ENCODE measurements at regions not wholly inside any gene's neighbourhood (a gene's known extent, or its start where the extent isn't known, plus 50 kb on each side); places are given as distances from the start of the nearest gene placed in this dataset.
"Not testable (repeated sequence)": the region's sequence is repeated elsewhere in the genome, so short reads cannot be mapped to it uniquely, and the experiment has no call there.

DNA sequence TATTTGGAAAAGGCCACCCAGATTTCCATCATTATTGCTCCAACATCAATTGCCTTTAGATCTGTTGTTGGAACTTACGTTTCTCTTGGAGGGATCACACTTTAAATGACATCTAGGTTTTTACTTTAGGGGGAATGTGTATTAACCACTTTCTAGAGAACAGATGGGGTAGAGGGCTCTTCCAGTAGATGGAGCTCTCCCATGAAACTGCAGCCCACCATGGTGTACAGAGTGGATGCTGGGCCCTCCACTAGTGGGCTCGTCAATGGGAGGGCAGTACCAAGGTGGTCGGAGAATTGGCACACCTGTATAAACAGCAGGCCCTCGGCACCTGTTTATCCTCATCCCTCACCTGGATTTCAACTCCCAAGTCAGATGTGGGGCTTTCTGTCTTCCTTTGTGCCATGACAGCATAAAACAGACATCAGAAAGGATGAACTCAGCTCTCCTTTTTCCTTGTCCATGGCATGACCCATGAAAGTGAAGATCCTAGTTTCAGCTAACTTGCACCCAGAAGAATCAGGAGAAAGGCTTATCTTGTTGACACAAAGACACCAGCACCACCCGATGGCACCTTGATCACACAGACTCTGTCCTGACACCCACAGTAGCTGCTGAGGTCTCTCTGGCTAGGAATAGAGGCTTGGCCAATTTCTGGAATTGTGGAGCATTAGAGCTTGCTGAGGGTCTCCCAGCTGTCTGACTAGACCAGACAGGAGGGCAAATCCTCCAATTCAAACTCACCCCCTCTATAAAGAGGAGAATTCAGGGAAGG, 150.5 kb downstream of the CYP26A1 start:
- TF ChIP-seq, protein P1, sequence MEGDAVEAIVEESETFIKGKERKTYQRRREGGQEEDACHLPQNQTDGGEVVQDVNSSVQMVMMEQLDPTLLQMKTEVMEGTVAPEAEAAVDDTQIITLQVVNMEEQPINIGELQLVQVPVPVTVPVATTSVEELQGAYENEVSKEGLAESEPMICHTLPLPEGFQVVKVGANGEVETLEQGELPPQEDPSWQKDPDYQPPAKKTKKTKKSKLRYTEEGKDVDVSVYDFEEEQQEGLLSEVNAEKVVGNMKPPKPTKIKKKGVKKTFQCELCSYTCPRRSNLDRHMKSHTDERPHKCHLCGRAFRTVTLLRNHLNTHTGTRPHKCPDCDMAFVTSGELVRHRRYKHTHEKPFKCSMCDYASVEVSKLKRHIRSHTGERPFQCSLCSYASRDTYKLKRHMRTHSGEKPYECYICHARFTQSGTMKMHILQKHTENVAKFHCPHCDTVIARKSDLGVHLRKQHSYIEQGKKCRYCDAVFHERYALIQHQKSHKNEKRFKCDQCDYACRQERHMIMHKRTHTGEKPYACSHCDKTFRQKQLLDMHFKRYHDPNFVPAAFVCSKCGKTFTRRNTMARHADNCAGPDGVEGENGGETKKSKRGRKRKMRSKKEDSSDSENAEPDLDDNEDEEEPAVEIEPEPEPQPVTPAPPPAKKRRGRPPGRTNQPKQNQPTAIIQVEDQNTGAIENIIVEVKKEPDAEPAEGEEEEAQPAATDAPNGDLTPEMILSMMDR (IDR thresholded peaks at IDR 0.05), result no peak
- DNase-seq (ENCODE audit: low spot score) (no peak), ATAC-seq (ENCODE audit: low FRiP score) (no peak)

DNA sequence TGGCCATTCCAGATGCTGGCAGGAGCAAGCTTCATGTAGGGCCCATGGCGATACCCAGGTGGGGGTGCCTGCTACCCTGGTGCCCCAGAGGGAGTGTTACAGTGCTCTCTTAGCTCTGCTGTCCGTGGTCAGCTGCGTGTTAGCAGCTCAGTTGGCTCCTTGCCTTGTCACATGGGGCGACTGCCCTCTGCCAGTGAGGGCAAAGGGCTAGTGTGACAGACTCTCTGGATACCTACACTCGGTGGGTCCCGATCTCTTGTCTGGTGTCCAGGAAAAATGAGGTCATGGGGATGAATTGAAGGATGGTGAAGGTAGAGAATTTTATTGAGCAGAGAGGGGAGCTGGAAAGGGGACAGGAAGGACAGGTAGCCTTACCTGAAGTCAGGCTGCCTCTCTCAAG, 152.2 kb downstream of the CYP26A1 start:
- TF ChIP-seq, protein P1 (IDR thresholded peaks at IDR 0.05), result no peak
- DNase-seq (ENCODE audit: low spot score) (no peak), ATAC-seq (ENCODE audit: low FRiP score) (no peak)

DNA sequence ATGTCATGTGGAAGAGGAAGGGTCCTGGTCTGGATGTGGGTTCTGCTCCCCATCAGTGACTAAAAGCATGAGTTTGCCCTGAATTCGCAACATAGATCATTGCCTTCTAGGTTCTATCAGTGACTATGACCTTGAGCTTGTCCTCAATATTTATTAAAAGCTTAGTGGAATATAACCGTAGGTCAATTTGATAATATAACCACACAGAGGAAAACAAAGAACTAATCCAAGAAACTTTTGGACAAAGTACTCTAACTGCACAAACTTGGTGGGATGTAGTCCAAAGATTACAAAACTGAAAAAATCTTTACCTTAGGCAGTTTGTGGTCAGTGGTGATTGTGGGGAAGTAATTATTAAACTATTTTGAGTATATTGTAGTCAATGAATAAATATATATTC, 152.9 kb downstream of the CYP26A1 start:
- ATAC-seq (ENCODE audit: low FRiP score) (no peak), DNase-seq (ENCODE audit: low spot score) (no peak)
- TF ChIP-seq, protein P1 (IDR thresholded peaks at IDR 0.05), result no peak

DNA sequence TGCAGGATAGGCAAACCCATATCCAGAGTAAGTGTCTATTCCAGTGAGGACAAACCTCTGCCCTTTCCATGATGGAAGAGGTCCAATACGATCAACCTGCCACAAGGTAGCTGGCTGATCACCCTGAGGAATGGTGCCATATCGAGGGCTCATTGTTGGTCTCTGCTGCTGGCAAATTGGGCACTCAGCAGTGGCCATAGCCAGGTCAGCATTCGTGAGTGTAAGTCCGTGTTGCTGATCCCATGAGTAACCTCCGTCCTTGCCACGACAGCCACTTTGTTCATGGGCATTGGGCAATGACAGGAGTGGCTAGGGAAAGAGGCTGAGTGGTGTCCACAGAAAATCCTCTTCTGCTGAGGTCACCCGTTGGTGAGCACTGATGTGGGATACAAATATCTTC, 156.9 kb downstream of the CYP26A1 start:
- not testable (repeated sequence) for ATAC-seq (ENCODE audit: low FRiP score); DNase-seq (ENCODE audit: low spot score)

DNA sequence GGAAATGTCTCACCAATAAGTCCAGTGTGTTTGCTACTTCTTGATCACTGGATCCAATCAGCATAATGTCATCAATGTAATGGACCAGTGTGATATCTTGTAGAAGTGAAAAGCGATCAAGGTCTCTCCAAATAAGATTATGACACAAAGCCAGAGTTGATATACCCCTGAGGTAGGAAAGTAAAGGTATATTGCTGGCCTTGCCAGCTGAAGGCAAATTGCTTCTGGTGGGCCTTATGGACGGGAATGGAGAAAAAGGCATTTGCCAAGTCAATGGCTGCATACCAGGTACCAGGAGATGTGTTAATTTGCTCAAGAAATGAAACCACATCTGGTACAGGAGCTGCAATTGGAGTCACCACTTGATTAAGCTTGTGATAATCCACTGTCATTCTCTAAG, 158.5 kb downstream of the CYP26A1 start:
- DNase-seq (ENCODE audit: low spot score); ATAC-seq (ENCODE audit: low FRiP score): not testable (repeated sequence)

DNA sequence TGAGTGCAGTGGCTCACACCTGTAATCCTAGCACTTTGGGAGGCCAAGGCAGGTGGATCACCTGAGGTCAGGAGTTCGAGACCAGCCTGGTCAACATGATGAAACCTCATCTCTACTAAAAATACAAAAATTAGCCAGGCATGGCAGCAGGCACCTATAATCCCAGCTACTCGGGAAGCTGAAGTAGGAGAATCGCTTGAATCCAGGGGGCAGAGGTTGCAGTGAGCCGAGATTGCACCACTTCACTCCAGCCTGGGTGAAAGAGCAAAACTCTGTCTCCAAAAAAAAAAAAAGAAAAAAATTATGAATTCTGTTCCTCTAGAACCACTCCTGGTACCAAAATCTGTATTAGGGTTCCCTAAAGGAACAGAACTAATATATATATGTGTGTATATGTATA, 161.2 kb downstream of the CYP26A1 start:
- DNase-seq (ENCODE audit: low spot score); ATAC-seq (ENCODE audit: low FRiP score): not testable (repeated sequence)

DNA sequence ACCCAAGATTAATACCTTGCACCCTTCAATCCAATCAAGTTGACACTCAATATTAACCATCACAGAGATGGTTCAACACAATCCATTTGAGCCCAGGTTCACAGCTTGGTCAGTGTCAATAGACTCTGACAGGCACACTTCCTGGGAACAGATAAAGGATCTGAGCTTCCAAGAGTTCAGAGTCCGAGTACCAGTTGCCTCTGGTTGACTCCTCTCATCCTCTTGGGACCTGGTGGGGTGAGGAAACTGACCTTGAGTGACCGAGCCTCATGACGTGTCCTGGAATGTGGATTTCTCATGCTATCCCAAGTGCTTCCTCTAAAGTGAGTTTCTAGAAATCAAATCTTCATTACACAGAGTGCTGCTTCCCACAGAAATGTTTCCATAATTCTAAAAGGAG, 162.0 kb downstream of the CYP26A1 start:
- ATAC-seq (ENCODE audit: low FRiP score), result no peak
- TF ChIP-seq, protein P1 (IDR thresholded peaks at IDR 0.05), result no peak
- no peak for DNase-seq (ENCODE audit: low spot score)

DNA sequence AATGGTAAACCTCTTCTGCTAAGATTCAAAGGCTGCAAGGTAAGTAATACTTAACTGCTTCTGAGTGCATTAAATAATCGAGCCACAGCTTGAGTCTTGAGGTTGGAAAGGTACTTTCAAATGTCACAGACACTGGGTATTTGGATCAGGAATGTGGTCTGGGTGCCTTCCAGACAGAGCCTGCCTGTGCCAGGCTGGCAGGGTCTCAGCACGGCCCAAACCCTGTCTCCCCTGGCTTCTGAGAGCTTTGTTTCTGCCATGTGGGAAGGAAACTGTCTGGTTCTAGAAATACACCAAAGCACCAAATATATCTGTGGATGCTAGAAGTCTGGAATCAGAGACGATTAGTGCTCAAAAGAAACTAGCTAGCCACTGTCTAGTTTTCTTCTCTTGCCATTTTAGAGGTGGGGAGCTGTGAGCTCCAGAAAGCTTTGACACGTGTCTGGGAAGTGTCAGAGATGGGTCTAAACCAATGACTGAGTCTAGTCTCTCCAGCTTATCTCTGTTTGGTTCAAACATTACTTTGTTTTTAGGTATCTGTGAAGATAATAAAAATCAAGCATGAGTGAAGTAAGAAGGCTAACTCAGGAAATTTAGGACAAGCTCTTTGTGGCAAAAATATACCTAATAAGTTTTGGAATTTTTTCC, 162.8 kb downstream of the CYP26A1 start:
- TF ChIP-seq, protein P1 (IDR thresholded peaks at IDR 0.05), result no peak

More for the DNA sequence above, 162.8 kb downstream of the CYP26A1 start:
- no peak for DNase-seq (ENCODE audit: low spot score)
- no peak for ATAC-seq (ENCODE audit: low FRiP score)

Data from omental fat pad (tissue), 3 donors.